Neural progenitor cell (in vitro differentiated cells): ENCODE measurements at regions not wholly inside any gene's neighbourhood (a gene's known extent, or its start where the extent isn't known, plus 50 kb on each side); places are given as distances from the start of the nearest gene placed in this dataset.

Experiments
- EZH2 ChIP-seq: fragments of 200-600 bp; sonication (generic); IDR thresholded peaks from 2 replicates; pipeline ENCODE4 v1.6.1; 2017; ENCODE audit warnings: antibody characterized with exemption, mild to moderate bottlenecking, moderate library complexity
- TF ChIP-seq, protein P1 (sequence below): fragments of 200-600 bp; sonication (generic); IDR thresholded peaks from 2 replicates; pipeline ENCODE4 v1.5.1; 2017; ENCODE audit warnings: antibody characterized with exemption, mild to moderate bottlenecking

DNA sequence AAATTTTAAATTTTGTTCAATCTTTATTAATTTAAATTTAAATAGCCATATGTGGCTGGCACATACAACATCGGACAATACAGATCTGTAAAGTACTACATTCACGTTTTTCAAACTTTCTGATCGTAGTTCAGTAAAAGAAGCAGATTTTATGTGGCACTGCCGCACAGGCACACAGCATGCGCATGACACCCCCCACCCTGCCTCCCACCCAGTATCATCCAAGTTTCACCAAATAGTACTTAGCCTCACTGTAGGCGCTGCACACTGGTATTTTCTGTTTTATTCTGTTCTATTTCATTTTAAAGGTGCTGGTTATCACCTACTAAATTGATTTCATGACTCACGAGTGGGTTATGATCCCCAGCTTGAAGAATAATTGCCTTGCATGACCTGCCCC lies 159.9 kb downstream of the HIPK3 start:
- TF ChIP-seq, protein P1, sequence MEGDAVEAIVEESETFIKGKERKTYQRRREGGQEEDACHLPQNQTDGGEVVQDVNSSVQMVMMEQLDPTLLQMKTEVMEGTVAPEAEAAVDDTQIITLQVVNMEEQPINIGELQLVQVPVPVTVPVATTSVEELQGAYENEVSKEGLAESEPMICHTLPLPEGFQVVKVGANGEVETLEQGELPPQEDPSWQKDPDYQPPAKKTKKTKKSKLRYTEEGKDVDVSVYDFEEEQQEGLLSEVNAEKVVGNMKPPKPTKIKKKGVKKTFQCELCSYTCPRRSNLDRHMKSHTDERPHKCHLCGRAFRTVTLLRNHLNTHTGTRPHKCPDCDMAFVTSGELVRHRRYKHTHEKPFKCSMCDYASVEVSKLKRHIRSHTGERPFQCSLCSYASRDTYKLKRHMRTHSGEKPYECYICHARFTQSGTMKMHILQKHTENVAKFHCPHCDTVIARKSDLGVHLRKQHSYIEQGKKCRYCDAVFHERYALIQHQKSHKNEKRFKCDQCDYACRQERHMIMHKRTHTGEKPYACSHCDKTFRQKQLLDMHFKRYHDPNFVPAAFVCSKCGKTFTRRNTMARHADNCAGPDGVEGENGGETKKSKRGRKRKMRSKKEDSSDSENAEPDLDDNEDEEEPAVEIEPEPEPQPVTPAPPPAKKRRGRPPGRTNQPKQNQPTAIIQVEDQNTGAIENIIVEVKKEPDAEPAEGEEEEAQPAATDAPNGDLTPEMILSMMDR: no peak
- TF ChIP-seq EZH2: no peak
